ENCODE measurements at regions not wholly inside any gene's neighbourhood (a gene's known extent, or its start where the extent isn't known, plus 50 kb on each side); places are given as distances from the start of the nearest gene placed in this dataset.

- TF ChIP-seq CTCF (IDR thresholded peaks at IDR 0.05), result no peak
- TF ChIP-seq POLR2A (IDR thresholded peaks at IDR 0.05), result no peak
Measured at GRCh38 chr15:87704276-87704675, 552.3 kb downstream of the NTRK3 start.
